SK-N-SH (cell line): ENCODE measurements at regions not wholly inside any gene's neighbourhood (a gene's known extent, or its start where the extent isn't known, plus 50 kb on each side); places are given as distances from the start of the nearest gene placed in this dataset.

ENCODE experiments used
- CTCF ChIP-seq: fragments of 200-600 bp; sonication (generic); IDR thresholded peaks from 2 replicates; pipeline ENCODE4 v1.6.1; 2017; ENCODE audit warnings: antibody characterized with exemption, mild to moderate bottlenecking, moderate library complexity
- EP300 ChIP-seq, 2 experiments: IDR thresholded peaks; 2 replicates each; pipeline versions ENCODE4 v1.4.0 to v1.6.1; 2012; ENCODE audit warnings: borderline replicate concordance in 1 of 2, low read depth in 1 of 2, low read length in 1 of 2
- EZH2phosphoT487 ChIP-seq: fragments of 200-600 bp; sonication (generic); IDR thresholded peaks from 2 replicates; pipeline ENCODE4 v1.6.1; 2017; ENCODE audit warnings: low read depth, mixed run types, mild to moderate bottlenecking, antibody characterized with exemption, moderate library complexity, borderline replicate concordance
- FOXJ3 ChIP-seq: sonication (generic); formaldehyde crosslinking; IDR thresholded peaks from 2 replicates; pipeline ENCODE4 v1.5.1; 2020; ENCODE audit warnings: mild to moderate bottlenecking, missing genetic modification reagents
- IRF3 ChIP-seq: fragments of 150-350 bp; IDR thresholded peaks from 2 replicates; pipeline ENCODE4 v1.6.1; 2016; ENCODE audit warnings: mild to moderate bottlenecking, low read depth, low read length
- JUND ChIP-seq: IDR thresholded peaks from 2 replicates; pipeline ENCODE4 v1.4.0; 2012
- MAX ChIP-seq: IDR thresholded peaks from 2 replicates; pipeline ENCODE4 v1.4.0; 2012; ENCODE audit warnings: low read depth
- POLR2AphosphoS5 ChIP-seq: IDR thresholded peaks from 2 replicates; pipeline ENCODE4 v1.6.1; 2012; ENCODE audit warnings: low read depth, low read length
- RAD21 ChIP-seq: IDR thresholded peaks from 2 replicates; pipeline ENCODE4 v1.6.1; 2012; ENCODE audit warnings: mild to moderate bottlenecking, low read length
- REST ChIP-seq: IDR thresholded peaks from 2 replicates; pipeline ENCODE4 v1.6.1; 2012; ENCODE audit warnings: mild to moderate bottlenecking, low read depth, low read length, moderate library complexity
- RFX5 ChIP-seq: IDR thresholded peaks from 2 replicates; pipeline ENCODE4 v1.6.1; 2012; ENCODE audit warnings: mild to moderate bottlenecking, improper control_type of control experiment, low read length

- TF ChIP-seq RAD21 = no peak
- TF ChIP-seq JUND = no peak
- no peak for TF ChIP-seq CTCF
- TF ChIP-seq MAX = no peak
- no peak for TF ChIP-seq RFX5
- no peak for TF ChIP-seq EP300 (IDR thresholded peaks at IDR 0.05; ENCODE audit: borderline replicate concordance in 1 of 2, low read depth in 1 of 2, low read length in 1 of 2)
- no peak for TF ChIP-seq POLR2AphosphoS5
- TF ChIP-seq IRF3 = no peak
- no peak for TF ChIP-seq REST
- TF ChIP-seq EZH2phosphoT487 = no peak
- TF ChIP-seq FOXJ3 (CRISPR knock-in tag) = no peak
These were observed 908.2 kb downstream of the EFNB2 start for GRCh38 chr13:105627270-105627669.
